ENCODE measurements at regions not wholly inside any gene's neighbourhood (a gene's known extent, or its start where the extent isn't known, plus 50 kb on each side); places are given as distances from the start of the nearest gene placed in this dataset.

DNA sequence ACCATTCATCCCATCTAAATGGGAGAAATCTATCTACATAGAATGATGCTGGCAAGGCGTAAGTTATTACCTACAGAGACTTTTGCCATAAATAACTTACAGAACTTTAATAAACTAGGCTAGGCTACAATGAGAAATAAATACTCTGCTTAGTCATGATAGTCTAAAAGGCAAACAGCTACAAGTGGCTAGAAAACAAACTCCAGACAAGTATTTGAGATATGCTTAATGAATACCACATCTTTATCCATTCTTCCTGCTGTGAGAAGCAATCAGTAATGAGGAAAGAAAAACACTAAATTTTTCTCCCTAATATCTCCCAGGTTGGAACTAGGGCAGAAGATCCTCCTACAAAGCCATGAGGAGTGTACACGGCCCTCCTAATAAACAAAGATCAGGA is 187.0 kb upstream of the OLFM3 start:
- no peaks in the 10 kb centered on the region for H3K9me3 ChIP-seq
- H3K4me3 ChIP-seq = no peak overlapping the region
- 66 to 93% (median 79%) methylated on average over 2 of the region's 2 CpGs for WGBS, 5 donors
- H3K36me3 ChIP-seq = no peaks in the 10 kb centered on the region
- DNase-seq = no peak
- no peak overlapping the region for H3K27ac ChIP-seq
- H3K27me3 ChIP-seq (replicated peaks in 1 of 7) = no peaks in the 10 kb centered on the region
- H3K4me1 ChIP-seq = no peaks in the 10 kb centered on the region
- intact Hi-C loops (cut with DNase I; ENCODE audit: low total_unique reads) = no loop called here
- TF ChIP-seq POLR2A (IDR thresholded peaks at IDR 0.05) = no peak

DNA sequence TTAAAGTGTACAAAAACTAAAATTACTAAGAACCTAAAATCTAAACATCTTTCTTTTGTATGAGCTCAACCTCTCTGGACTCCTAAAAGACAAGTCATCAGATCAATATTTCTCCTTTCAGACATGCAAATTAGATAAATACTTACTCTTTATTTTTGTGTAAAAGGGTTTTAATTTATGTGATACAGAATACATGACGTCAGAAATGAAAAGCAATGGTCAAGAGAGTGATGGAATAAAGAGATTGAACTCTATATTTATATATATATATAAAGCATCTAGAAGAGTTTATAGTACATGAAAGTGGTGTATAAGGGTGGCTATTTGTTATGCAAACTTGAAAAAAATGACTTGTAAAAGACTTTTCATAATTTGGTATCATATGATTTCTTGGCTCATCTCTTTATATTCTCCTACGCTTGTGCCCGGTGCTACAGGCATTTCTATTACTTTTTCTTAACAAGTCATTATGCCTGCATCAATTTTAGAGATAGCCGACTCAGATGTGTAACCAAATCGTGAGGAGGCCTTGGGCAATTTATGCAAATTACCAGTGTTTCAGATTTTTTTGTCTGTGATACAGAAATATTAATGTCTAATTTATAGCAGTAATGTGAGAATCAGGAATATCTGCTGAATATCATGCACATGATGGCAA is 186.0 kb upstream of the OLFM3 start:
- no peak for DNase-seq
- Histone ChIP-seq H3K4me3 (no peak overlapping the region), H3K9me3 (no peaks in the 10 kb centered on the region), H3K4me1 (no peaks in the 10 kb centered on the region), H3K27ac (no peak overlapping the region), H3K36me3 (no peaks in the 10 kb centered on the region), H3K27me3 (replicated peaks in 1 of 7) (no peaks in the 10 kb centered on the region)
- TF ChIP-seq, protein P1, sequence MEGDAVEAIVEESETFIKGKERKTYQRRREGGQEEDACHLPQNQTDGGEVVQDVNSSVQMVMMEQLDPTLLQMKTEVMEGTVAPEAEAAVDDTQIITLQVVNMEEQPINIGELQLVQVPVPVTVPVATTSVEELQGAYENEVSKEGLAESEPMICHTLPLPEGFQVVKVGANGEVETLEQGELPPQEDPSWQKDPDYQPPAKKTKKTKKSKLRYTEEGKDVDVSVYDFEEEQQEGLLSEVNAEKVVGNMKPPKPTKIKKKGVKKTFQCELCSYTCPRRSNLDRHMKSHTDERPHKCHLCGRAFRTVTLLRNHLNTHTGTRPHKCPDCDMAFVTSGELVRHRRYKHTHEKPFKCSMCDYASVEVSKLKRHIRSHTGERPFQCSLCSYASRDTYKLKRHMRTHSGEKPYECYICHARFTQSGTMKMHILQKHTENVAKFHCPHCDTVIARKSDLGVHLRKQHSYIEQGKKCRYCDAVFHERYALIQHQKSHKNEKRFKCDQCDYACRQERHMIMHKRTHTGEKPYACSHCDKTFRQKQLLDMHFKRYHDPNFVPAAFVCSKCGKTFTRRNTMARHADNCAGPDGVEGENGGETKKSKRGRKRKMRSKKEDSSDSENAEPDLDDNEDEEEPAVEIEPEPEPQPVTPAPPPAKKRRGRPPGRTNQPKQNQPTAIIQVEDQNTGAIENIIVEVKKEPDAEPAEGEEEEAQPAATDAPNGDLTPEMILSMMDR (IDR thresholded peaks at IDR 0.05 in 8 of 11, conservative IDR thresholded peaks at IDR 0.05 in 3 of 11) = no peak
- TF ChIP-seq POLR2AphosphoS5 (IDR thresholded peaks at IDR 0.05) = no peak
- TF ChIP-seq POLR2A (IDR thresholded peaks at IDR 0.05) = no peak
- 77 to 89% (median 82%) methylated on average over 5 of the region's 5 CpGs for WGBS, 5 donors
- intact Hi-C loops (cut with DNase I; ENCODE audit: low total_unique reads) = no loop called here

DNA sequence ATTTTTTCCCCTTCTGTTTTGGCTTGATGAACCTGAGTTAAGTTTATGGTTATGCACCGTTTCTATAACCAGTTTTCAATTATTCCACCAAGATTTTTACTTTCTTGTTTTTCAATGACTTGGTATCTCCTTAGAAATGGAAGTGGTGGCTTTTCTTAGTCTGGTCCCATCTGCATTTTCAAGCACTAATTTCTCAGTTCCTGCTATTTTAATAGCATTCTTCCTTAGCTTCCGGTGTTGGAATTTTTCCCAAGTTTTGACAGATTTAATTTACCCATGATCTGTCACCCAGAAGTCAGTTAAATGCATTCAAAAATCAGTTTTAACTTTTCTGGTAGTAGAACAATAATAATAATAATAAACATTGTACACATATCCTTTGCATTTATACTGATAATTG is 184.6 kb upstream of the OLFM3 start:
- no peak for DNase-seq
- TF ChIP-seq POLR2A (IDR thresholded peaks at IDR 0.05) = no peak
- TF ChIP-seq, protein P1 (IDR thresholded peaks at IDR 0.05 in 8 of 11, conservative IDR thresholded peaks at IDR 0.05 in 3 of 11) = no peak
- no peak for TF ChIP-seq POLR2AphosphoS5 (IDR thresholded peaks at IDR 0.05)
- no peaks in the 10 kb centered on the region for H3K27me3 ChIP-seq (replicated peaks in 1 of 7)
- WGBS, 5 donors = 72 to 82% (median 80%) methylated on average over 2 of the region's 2 CpGs
- H3K4me3 ChIP-seq = no peak overlapping the region
- H3K27ac ChIP-seq = no peak overlapping the region
- H3K4me1 ChIP-seq = no peaks in the 10 kb centered on the region
- H3K36me3 ChIP-seq = no peaks in the 10 kb centered on the region
- intact Hi-C loops (cut with DNase I; ENCODE audit: low total_unique reads) = no loop called here
- no peaks in the 10 kb centered on the region for H3K9me3 ChIP-seq

DNA sequence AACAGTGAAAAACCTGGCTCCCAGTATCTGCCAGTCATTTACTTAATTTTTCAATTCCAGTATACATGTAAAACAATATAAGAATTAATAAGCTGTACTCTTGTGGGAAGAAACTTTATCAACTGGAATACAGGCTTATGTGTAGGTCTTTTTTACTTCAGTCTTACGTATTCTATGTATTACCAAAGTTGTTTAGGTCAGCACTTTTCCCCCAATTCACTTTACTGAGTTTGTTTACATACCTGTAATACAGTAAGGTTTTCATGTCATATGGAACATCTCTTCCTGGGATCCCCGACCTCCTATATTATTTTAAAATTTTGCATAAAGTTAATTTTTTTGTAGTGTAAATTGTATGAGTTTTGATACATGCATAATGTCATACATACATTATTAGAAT is 181.8 kb upstream of the OLFM3 start:
- DNase-seq = no peak
- Histone ChIP-seq H3K4me3 (no peak overlapping the region), H3K36me3 (no peaks in the 10 kb centered on the region), H3K27ac (no peak overlapping the region), H3K9me3 (no peaks in the 10 kb centered on the region), H3K4me1 (no peaks in the 10 kb centered on the region), H3K27me3 (replicated peaks in 1 of 7) (no peaks in the 10 kb centered on the region)
- 77 to 83% (median 77%) methylated on average over 2 of the region's 2 CpGs for WGBS, 5 donors
- TF ChIP-seq POLR2A (IDR thresholded peaks at IDR 0.05) = no peak
- TF ChIP-seq, protein P1 (IDR thresholded peaks at IDR 0.05 in 8 of 11, conservative IDR thresholded peaks at IDR 0.05 in 3 of 11) = no peak
- no peak for TF ChIP-seq POLR2AphosphoS5 (IDR thresholded peaks at IDR 0.05)
- intact Hi-C loops (cut with DNase I; ENCODE audit: low total_unique reads) = no loop called here

Measured in spleen (tissue), 11 donors.